Endothelial cell of umbilical vein (primary cell): ENCODE measurements at regions not wholly inside any gene's neighbourhood (a gene's known extent, or its start where the extent isn't known, plus 50 kb on each side); places are given as distances from the start of the nearest gene placed in this dataset.

ENCODE experiments used
- CTCF ChIP-seq, 2 donors: IDR thresholded peaks; 1 replicate in 1 of 2; 2 replicates in 1 of 2; pipeline ENCODE4 v1.5.1; 2011; ENCODE audit warnings: low read length in 2 of 2, mild to moderate bottlenecking in 2 of 2, moderate library complexity in 2 of 2, control low read depth in 1 of 2, inconsistent platforms in 1 of 2, low read depth in 1 of 2; ENCODE audit not compliant: insufficient read depth in 1 of 2; ENCODE audit errors: extremely low read depth in 1 of 2
- EZH2 ChIP-seq: IDR thresholded peaks from 2 replicates; pipeline ENCODE4 v1.6.1; 2012; ENCODE audit warnings: borderline replicate concordance, low read depth, mild to moderate bottlenecking, moderate library complexity, low read length, inconsistent platforms; ENCODE audit not compliant: severe bottlenecking
- FOS ChIP-seq: IDR thresholded peaks from 2 replicates; pipeline ENCODE4 v1.6.1; 2011; ENCODE audit warnings: mild to moderate bottlenecking, low read length, moderate library complexity, borderline replicate concordance; ENCODE audit not compliant: insufficient read depth
- GATA2 ChIP-seq: IDR thresholded peaks from 2 replicates; pipeline ENCODE4 v1.7.0; 2011; ENCODE audit warnings: low read depth, mild to moderate bottlenecking, moderate library complexity, mixed read lengths, low read length; ENCODE audit not compliant: insufficient read length, insufficient read depth
- JUN ChIP-seq: IDR thresholded peaks from 2 replicates; pipeline ENCODE4 v1.6.1; 2011; ENCODE audit warnings: borderline replicate concordance, low read depth; ENCODE audit not compliant: insufficient read length, insufficient read depth
- MYC ChIP-seq: IDR thresholded peaks from one replicate; pipeline ENCODE4 v1.6.1; 2011; ENCODE audit warnings: mild to moderate bottlenecking, low read depth, low read length
- POLR2A ChIP-seq: IDR thresholded peaks from 2 replicates; pipeline ENCODE4 v1.6.1; 2012; ENCODE audit warnings: low read depth, mild to moderate bottlenecking, control low read depth, low read length
- POLR2AphosphoS5 ChIP-seq: IDR thresholded peaks from 2 replicates; pipeline ENCODE4 v1.6.1; 2012; ENCODE audit warnings: low read depth, mild to moderate bottlenecking, control low read depth, low read length, moderate library complexity; ENCODE audit not compliant: insufficient read depth

GRCh38 chr2:19757586-19757985 lies 144.2 kb downstream of the TTC32 start:
- TF ChIP-seq FOS (no peak), CTCF (IDR thresholded peaks at IDR 0.05; ENCODE audit: extremely low read depth in 1 of 2, insufficient read depth in 1 of 2, low read depth in 1 of 2, low read length in 2 of 2) (no peak), EZH2 (no peak), POLR2A (no peak), POLR2AphosphoS5 (no peak), JUN (no peak), MYC (no peak), GATA2 (no peak)
